HepG2 (cell line): ENCODE measurements at regions not wholly inside any gene's neighbourhood (a gene's known extent, or its start where the extent isn't known, plus 50 kb on each side); places are given as distances from the start of the nearest gene placed in this dataset.

Experiments used
- ATAC-seq: fragments of 200-7000 bp; cut with Tn5 transposase; 3 replicates; pipeline ENCODE4 v1.9.1; 2020; ENCODE audit warnings: mild to moderate bottlenecking, moderate library complexity
- BruUV-seq: library from RNA; stranded (reverse); fragments of 400-500 nt; replicated peaks from 2 replicates; lab custom pipeline; 2021; lab: Mats Ljungman, UMichigan
- CTCF ChIA-PET: fragments of 300-600 bp; formaldehyde crosslinking; extraction: SDS; loops from one replicate; lab custom pipeline; 2021; ENCODE audit warnings: low total read pairs, inconsistent platforms, low intra/inter-chr PET ratio; lab: Yijun Ruan, JAX
- POLR2A ChIA-PET: fragments of 350-600 bp; sonication (Branson Sonifier 250); formaldehyde crosslinking; loops from one replicate; lab custom pipeline; 2020; ENCODE audit warnings: antibody characterized with exemption, inconsistent platforms; lab: Yijun Ruan, JAX
- DNase-seq: peaks from one replicate; pipeline ENCODE4 v3.0.0-alpha.2; 2015; ENCODE audit warnings: low spot score
- FAIRE-seq: peaks from 3 replicates; lab custom pipeline; 2011; peaks lifted over from hg19 to GRCh38; lab: Jason Lieb, UNC
- H2AFZ ChIP-seq: one replicate; pipeline ENCODE4 v1.6.1; 2011; ENCODE audit warnings: low read length, inconsistent platforms
- H3K27ac ChIP-seq: fragments of 300-600 bp; 3 replicates; pipeline ENCODE4 v1.8.0; 2011; ENCODE audit warnings: mixed run types, mild to moderate bottlenecking, mixed read lengths, low read length, inconsistent platforms; ENCODE audit not compliant: insufficient read depth; ENCODE audit errors: extremely low read length
- H3K27me3 ChIP-seq, 2 experiments: fragments of 200-600 bp in 1 of 2; 2 replicates in 1 of 2; 3 replicates in 1 of 2; pipeline versions ENCODE4 v1.6.0 to v1.8.0; 2011; ENCODE audit warnings: low read length in 2 of 2, mild to moderate bottlenecking in 2 of 2, moderate library complexity in 2 of 2, inconsistent platforms in 1 of 2; ENCODE audit not compliant: insufficient read depth in 2 of 2, control insufficient read depth in 1 of 2
- H3K36me3 ChIP-seq, 2 experiments: fragments of 200-600 bp in 1 of 2; replicated peaks in 1 of 2; 2 replicates in 1 of 2; 3 replicates in 1 of 2; pipeline versions ENCODE4 v1.5.1 to v1.8.0; 2011; ENCODE audit warnings: low read length in 2 of 2, inconsistent platforms in 1 of 2; ENCODE audit not compliant: insufficient read depth in 2 of 2, control insufficient read depth in 1 of 2
- H3K4me1 ChIP-seq: 2 replicates; pipeline ENCODE4 v1.5.1; 2012; ENCODE audit warnings: low read length, inconsistent platforms; ENCODE audit not compliant: insufficient read depth
- H3K4me2 ChIP-seq: 2 replicates; pipeline ENCODE4 v1.6.0; 2011; ENCODE audit warnings: low read depth, low read length, inconsistent platforms
- H3K4me3 ChIP-seq, 3 experiments: fragments of 200-600 bp in 1 of 3; sonication (generic), shearing (Covaris generic) in 1 of 3; replicated peaks in 1 of 3; 2 replicates each; pipeline ENCODE4 v1.5.1; 2011 to 2016; ENCODE audit warnings: low read length in 3 of 3, inconsistent platforms in 2 of 3, low read depth in 2 of 3, mild to moderate bottlenecking in 2 of 3, control low read depth in 1 of 3, mixed read lengths in 1 of 3; ENCODE audit not compliant: insufficient read depth in 1 of 3
- H3K79me2 ChIP-seq: one replicate; pipeline ENCODE4 v1.6.1; 2011; ENCODE audit warnings: low read length, inconsistent platforms; ENCODE audit not compliant: insufficient read depth
- H3K9ac ChIP-seq: 2 replicates; pipeline ENCODE4 v1.6.0; 2011; ENCODE audit warnings: mild to moderate bottlenecking, low read depth, low read length, inconsistent platforms; ENCODE audit not compliant: insufficient read depth
- H3K9me3 ChIP-seq: 2 replicates; pipeline ENCODE4 v1.5.1; 2012; ENCODE audit warnings: mild to moderate bottlenecking, low read length
- H4K20me1 ChIP-seq: 2 replicates; pipeline ENCODE4 v1.6.0; 2011; ENCODE audit warnings: inconsistent platforms, mild to moderate bottlenecking, low read length, moderate library complexity; ENCODE audit not compliant: insufficient read depth
- CC2D1A ChIP-seq: sonication (generic); formaldehyde crosslinking; IDR thresholded peaks from 2 replicates; pipeline ENCODE4 v1.8.1; 2023; ENCODE audit warnings: mild to moderate bottlenecking, missing genetic modification reagents
- CTCF ChIP-seq: sonication (generic); formaldehyde crosslinking; IDR thresholded peaks from 2 replicates; pipeline ENCODE4 v1.5.0; 2020; ENCODE audit warnings: mild to moderate bottlenecking, missing genetic modification reagents, moderate library complexity
- HMG20B ChIP-seq: conservative IDR thresholded peaks from 2 replicates; pipeline ENCODE4 v1.6.1; 2016; ENCODE audit warnings: missing genetic modification reagents, missing compliant biosample characterization
- IKZF4 ChIP-seq: sonication (generic); formaldehyde crosslinking; IDR thresholded peaks from 2 replicates; pipeline ENCODE4 v1.5.1; 2020; ENCODE audit warnings: borderline replicate concordance, mild to moderate bottlenecking, low read depth, missing genetic modification reagents; ENCODE audit errors: not compliant biosample characterization
- JUNB ChIP-seq: sonication (generic); formaldehyde crosslinking; IDR thresholded peaks from 2 replicates; pipeline ENCODE4 v1.8.0; 2022; ENCODE audit warnings: missing genetic modification reagents, mild to moderate bottlenecking, borderline replicate concordance
- MAFK ChIP-seq, 2 experiments: IDR thresholded peaks in 1 of 2; conservative IDR thresholded peaks in 1 of 2; 2 replicates each; pipeline ENCODE4 v1.6.1; 2011; ENCODE audit warnings: improper control_type of control experiment in 2 of 2, low read length in 2 of 2
- MEF2D ChIP-seq: sonication (generic); formaldehyde crosslinking; IDR thresholded peaks from 2 replicates; pipeline ENCODE4 v1.5.1; 2020; ENCODE audit warnings: mild to moderate bottlenecking, missing genetic modification reagents
- NAIF1 ChIP-seq: sonication (generic); formaldehyde crosslinking; IDR thresholded peaks from 2 replicates; pipeline ENCODE4 v1.5.0; 2020; ENCODE audit warnings: mild to moderate bottlenecking, missing genetic modification reagents, borderline replicate concordance
- REST ChIP-seq, 2 experiments: IDR thresholded peaks; 2 replicates each; pipeline ENCODE4 v1.6.1; 2011 to 2012; ENCODE audit warnings: low read length in 2 of 2, borderline replicate concordance in 1 of 2, low read depth in 1 of 2, mild to moderate bottlenecking in 1 of 2, moderate library complexity in 1 of 2
- SNAI1 ChIP-seq: sonication (generic); formaldehyde crosslinking; IDR thresholded peaks from 2 replicates; pipeline ENCODE4 v1.5.0; 2020; ENCODE audit warnings: mild to moderate bottlenecking, missing genetic modification reagents, borderline replicate concordance
- SOX5 ChIP-seq: IDR thresholded peaks from 2 replicates; pipeline ENCODE4 v1.6.1; 2016; ENCODE audit warnings: borderline replicate concordance
- ZBTB37 ChIP-seq: sonication (generic); formaldehyde crosslinking; IDR thresholded peaks from 2 replicates; pipeline ENCODE4 v1.4.0; 2020; ENCODE audit warnings: mild to moderate bottlenecking, missing genetic modification reagents
- WGBS: methylation state at CpG from one replicate; pipeline ENCODE4 v1.1.6; 2017; ENCODE audit warnings: low lambda C conversion rate; 5-methylcytosine and 5-hydroxymethylcytosine counted together
- in situ Hi-C: cut with HindIII; loops from 2 replicates; pipeline ENCODE4 v1.10.0; 2017; ENCODE audit warnings: low pct_unique_long_range_greater_than_20kb; ENCODE audit not compliant: extremely low pct_ligation_motif_present
- intact Hi-C: fragments of 100-400 bp; cut with micrococcal nuclease; formaldehyde crosslinking; loops from one replicate; pipeline ENCODE4 v1.10.0; 2022; ENCODE audit not compliant: unreplicated experiment

- intact Hi-C loops (no loop called here), in situ Hi-C loops (no loop called here)
- no peak for FAIRE-seq
- H3K27me3 ChIP-seq, result no peaks in the 10 kb centered on the region
- no peak overlapping the region for H3K4me2 ChIP-seq
- TF ChIP-seq MAFK (conservative IDR thresholded peaks at IDR 0.05 in 1 of 2, IDR thresholded peaks at IDR 0.05 in 1 of 2; ENCODE audit: low read length in 2 of 2) (peak in 1 of 2 experiments; percentile 21; a peak in 1 of 4 replicates), REST (IDR thresholded peaks at IDR 0.05; ENCODE audit: borderline replicate concordance in 1 of 2, low read depth in 1 of 2, low read length in 2 of 2) (no peak), CC2D1A (no peak)
- no peak overlapping the region for H2AFZ ChIP-seq
- H3K4me3 ChIP-seq, result no peak overlapping the region
- H3K9me3 ChIP-seq, result peaks cover 14% of the 10 kb centered on the region
- no peaks in the 10 kb centered on the region for H3K79me2 ChIP-seq
- no TSS peak for BruUV-seq
- no peak overlapping the region for H3K27ac ChIP-seq
- H3K4me1 ChIP-seq, result no peaks in the 10 kb centered on the region
- H3K36me3 ChIP-seq, result no peaks in the 10 kb centered on the region
- no peak overlapping the region for H3K9ac ChIP-seq
- 2% methylated on average over 2 of the region's 2 CpGs for WGBS
- DNase-seq, result no peak
- ChIA-PET POLR2A (no interaction called here), CTCF (no interaction called here)
- no peaks in the 10 kb centered on the region for H4K20me1 ChIP-seq
- no peak for ATAC-seq
Measured at GRCh38 chr13:88217883-88218282, 546.7 kb downstream of the SLITRK5 start.

GRCh38 chr13:88223958-88224357 lies 552.8 kb downstream of the SLITRK5 start:
- H3K9me3 ChIP-seq, result peaks cover 13% of the 10 kb centered on the region
- no peak overlapping the region for H3K27ac ChIP-seq
- no TSS peak for BruUV-seq
- ChIA-PET CTCF (no interaction called here), POLR2A (no interaction called here)
- H3K4me1 ChIP-seq, result no peaks in the 10 kb centered on the region
- 16% methylated on average over 7 of the region's 7 CpGs for WGBS
- intact Hi-C loops (no loop called here), in situ Hi-C loops (no loop called here)
- no peaks in the 10 kb centered on the region for H3K27me3 ChIP-seq
- no peak for ATAC-seq
- no peaks in the 10 kb centered on the region for H3K79me2 ChIP-seq
- no peak for DNase-seq
- H3K9ac ChIP-seq, result no peak overlapping the region
- no peaks in the 10 kb centered on the region for H3K36me3 ChIP-seq
- H2AFZ ChIP-seq, result no peak overlapping the region
- no peak overlapping the region for H3K4me3 ChIP-seq
- no peaks in the 10 kb centered on the region for H4K20me1 ChIP-seq
- no peak overlapping the region for H3K4me2 ChIP-seq
- FAIRE-seq, result no peak
- TF ChIP-seq NAIF1 (CRISPR knock-in tag), result no peak
- TF ChIP-seq SOX5 (CRISPR knock-in tag), result no peak
- TF ChIP-seq MEF2D, result no peak
- TF ChIP-seq ZBTB37 (CRISPR knock-in tag), result no peak
- no peak for TF ChIP-seq SNAI1 (CRISPR knock-in tag)
- no peak for TF ChIP-seq HMG20B (CRISPR knock-in tag)
- TF ChIP-seq JUNB, result no peak
- TF ChIP-seq IKZF4 (CRISPR knock-in tag), result no peak
- no peak for TF ChIP-seq CTCF (CRISPR knock-in tag)
